Glomerular visceral epithelial cell (primary cell): ENCODE measurements at regions not wholly inside any gene's neighbourhood (a gene's known extent, or its start where the extent isn't known, plus 50 kb on each side); places are given as distances from the start of the nearest gene placed in this dataset.

Experiments used
- DNase-seq: peaks from one replicate; pipeline ENCODE4 v3.0.0-alpha.2; 2016; ENCODE audit errors: extremely low spot score

- no peak for DNase-seq
These were observed 102.1 kb downstream of the DIPK2A start for GRCh38 chr3:144073698-144074097.

- no peak for DNase-seq
These were observed 108.0 kb downstream of the DIPK2A start for GRCh38 chr3:144079634-144080033.

- no peak for DNase-seq
These were observed 113.3 kb downstream of the DIPK2A start for GRCh38 chr3:144084929-144085328.

- DNase-seq, result no peak
These were observed 114.3 kb downstream of the DIPK2A start for GRCh38 chr3:144085964-144086363.

GRCh38 chr3:144096016-144096415 lies 124.4 kb downstream of the DIPK2A start:
- peak; percentile 38 for DNase-seq

GRCh38 chr3:144097163-144097562 lies 125.5 kb downstream of the DIPK2A start:
- DNase-seq, result no peak

- no peak for DNase-seq
These were observed 127.1 kb downstream of the DIPK2A start for GRCh38 chr3:144098691-144099090.

GRCh38 chr3:144102421-144102820 lies 130.8 kb downstream of the DIPK2A start:
- DNase-seq, result no peak

- DNase-seq, result no peak
These were observed 132.6 kb downstream of the DIPK2A start for GRCh38 chr3:144104186-144104585.

- DNase-seq, result no peak
These were observed 133.1 kb downstream of the DIPK2A start for GRCh38 chr3:144104679-144105078.

- peak; percentile 20 for DNase-seq
These were observed 133.9 kb downstream of the DIPK2A start for GRCh38 chr3:144105542-144105941.

GRCh38 chr3:144106970-144107369 lies 135.3 kb downstream of the DIPK2A start:
- DNase-seq, result no peak

- no peak for DNase-seq
These were observed 136.3 kb downstream of the DIPK2A start for GRCh38 chr3:144107923-144108322.

GRCh38 chr3:144109944-144110343 lies 138.3 kb downstream of the DIPK2A start:
- no peak for DNase-seq

GRCh38 chr3:144112036-144112435 lies 140.4 kb downstream of the DIPK2A start:
- DNase-seq, result no peak

- no peak for DNase-seq
These were observed 140.8 kb downstream of the DIPK2A start for GRCh38 chr3:144112437-144112836.

- DNase-seq, result no peak
These were observed 143.1 kb downstream of the DIPK2A start for GRCh38 chr3:144114767-144115166.

- DNase-seq, result no peak
These were observed 148.0 kb downstream of the DIPK2A start for GRCh38 chr3:144119633-144120032.

- DNase-seq, result no peak
These were observed 150.0 kb downstream of the DIPK2A start for GRCh38 chr3:144121661-144122060.

- DNase-seq, result no peak
These were observed 155.4 kb downstream of the DIPK2A start for GRCh38 chr3:144127014-144127413.

- no peak for DNase-seq
These were observed 156.1 kb downstream of the DIPK2A start for GRCh38 chr3:144127700-144128099.

- no peak for DNase-seq
These were observed 156.7 kb downstream of the DIPK2A start for GRCh38 chr3:144128108-144128892.

GRCh38 chr3:144129536-144130214 lies 158.1 kb downstream of the DIPK2A start:
- no peak for DNase-seq
